Stimulated activated naive CD8-positive, alpha-beta T cell treated with anti-CD3 and anti-CD28 coated beads, Interleukin-15, Interleukin-2, amounts not matched to agents 100 ng/mL and 50 ng/mL, for 24 hours (primary cell): ENCODE measurements at regions not wholly inside any gene's neighbourhood (a gene's known extent, or its start where the extent isn't known, plus 50 kb on each side); places are given as distances from the start of the nearest gene placed in this dataset.
"Not testable (repeated sequence)": the region's sequence is repeated elsewhere in the genome, so short reads cannot be mapped to it uniquely, and the experiment has no call there.

Experiments used
- H3K27ac Mint-ChIP-seq: one replicate; pipeline ENCODE4 v1.8.0; 2021; ENCODE audit warnings: mild to moderate bottlenecking, mixed read lengths
- H3K27me3 Mint-ChIP-seq: one replicate; pipeline ENCODE4 v1.8.0; 2021; ENCODE audit warnings: mixed read lengths
- H3K36me3 Mint-ChIP-seq: one replicate; pipeline ENCODE4 v1.8.0; 2021; ENCODE audit warnings: low read depth, mixed read lengths
- H3K4me1 Mint-ChIP-seq: one replicate; pipeline ENCODE4 v1.8.0; 2021; ENCODE audit warnings: low read depth, mixed read lengths
- H3K4me3 Mint-ChIP-seq: one replicate; pipeline ENCODE4 v1.8.0; 2021; ENCODE audit warnings: mild to moderate bottlenecking, mixed read lengths
- H3K9me3 Mint-ChIP-seq: one replicate; pipeline ENCODE4 v1.8.0; 2021; ENCODE audit warnings: mixed read lengths

GRCh38 chr2:215638687-215639086 is 202.8 kb upstream of the FN1 start:
- Mint-ChIP-seq H3K27me3 (no peaks in the 10 kb centered on the region), H3K9me3 (peaks cover 20% of the 10 kb centered on the region), H3K4me3 (no peak overlapping the region), H3K36me3 (peaks cover 5% of the 10 kb centered on the region), H3K4me1 (no peaks in the 10 kb centered on the region), H3K27ac (no peak overlapping the region)

- Mint-ChIP-seq H3K4me1 (no peaks in the 10 kb centered on the region), H3K36me3 (peaks cover 5% of the 10 kb centered on the region), H3K9me3 (peaks cover 25% of the 10 kb centered on the region), H3K27ac (no peak overlapping the region), H3K27me3 (no peaks in the 10 kb centered on the region), H3K4me3 (no peak overlapping the region)
These were observed 201.8 kb upstream of the FN1 start for GRCh38 chr2:215637651-215638050.

DNA sequence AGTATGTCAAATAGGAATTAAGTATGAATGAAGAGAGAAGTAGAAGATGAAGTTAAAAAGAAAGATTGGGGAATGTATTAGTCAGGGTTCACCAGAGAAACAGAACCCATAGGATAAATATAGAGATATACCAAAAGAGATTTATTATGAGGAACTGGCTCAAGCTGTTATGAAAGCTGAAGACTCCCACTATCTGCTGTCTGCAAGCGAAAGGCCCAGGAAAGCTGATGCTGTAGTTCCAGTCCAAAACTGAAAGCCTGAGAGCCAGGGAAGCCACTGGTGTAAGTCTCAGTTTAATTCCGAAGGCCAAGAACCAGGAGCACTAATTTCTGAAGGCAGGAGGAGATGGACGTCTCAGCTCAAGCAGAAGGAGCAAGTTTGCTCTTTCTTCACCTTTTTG is 200.9 kb upstream of the FN1 start:
- H3K36me3 Mint-ChIP-seq = peaks cover 5% of the 10 kb centered on the region
- no peak overlapping the region for H3K4me3 Mint-ChIP-seq
- H3K4me1 Mint-ChIP-seq = no peaks in the 10 kb centered on the region
- H3K27ac Mint-ChIP-seq = no peak overlapping the region
- no peaks in the 10 kb centered on the region for H3K27me3 Mint-ChIP-seq
- peaks cover 25% of the 10 kb centered on the region for H3K9me3 Mint-ChIP-seq

DNA sequence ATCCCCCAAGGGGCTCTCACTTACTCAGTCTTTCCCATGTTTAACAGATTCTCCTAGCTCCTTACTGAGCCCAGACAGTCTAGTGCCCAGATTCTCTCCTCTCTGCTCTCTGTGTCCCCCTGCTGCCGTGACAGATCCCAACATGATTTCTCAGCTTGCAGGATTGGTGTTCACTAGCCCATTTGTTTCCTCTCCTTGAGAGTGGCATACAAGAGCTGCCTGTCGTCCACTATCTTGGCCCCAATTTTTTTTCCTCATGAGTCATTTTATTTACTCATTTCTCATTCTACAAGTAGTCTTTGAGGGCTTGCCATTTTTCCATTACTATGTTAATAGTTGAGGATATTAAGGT is 199.9 kb upstream of the FN1 start:
- peaks cover 32% of the 10 kb centered on the region for H3K9me3 Mint-ChIP-seq
- no peaks in the 10 kb centered on the region for H3K4me1 Mint-ChIP-seq
- no peak overlapping the region for H3K4me3 Mint-ChIP-seq
- H3K27me3 Mint-ChIP-seq = no peaks in the 10 kb centered on the region
- no peak overlapping the region for H3K27ac Mint-ChIP-seq
- H3K36me3 Mint-ChIP-seq = peaks cover 5% of the 10 kb centered on the region

DNA sequence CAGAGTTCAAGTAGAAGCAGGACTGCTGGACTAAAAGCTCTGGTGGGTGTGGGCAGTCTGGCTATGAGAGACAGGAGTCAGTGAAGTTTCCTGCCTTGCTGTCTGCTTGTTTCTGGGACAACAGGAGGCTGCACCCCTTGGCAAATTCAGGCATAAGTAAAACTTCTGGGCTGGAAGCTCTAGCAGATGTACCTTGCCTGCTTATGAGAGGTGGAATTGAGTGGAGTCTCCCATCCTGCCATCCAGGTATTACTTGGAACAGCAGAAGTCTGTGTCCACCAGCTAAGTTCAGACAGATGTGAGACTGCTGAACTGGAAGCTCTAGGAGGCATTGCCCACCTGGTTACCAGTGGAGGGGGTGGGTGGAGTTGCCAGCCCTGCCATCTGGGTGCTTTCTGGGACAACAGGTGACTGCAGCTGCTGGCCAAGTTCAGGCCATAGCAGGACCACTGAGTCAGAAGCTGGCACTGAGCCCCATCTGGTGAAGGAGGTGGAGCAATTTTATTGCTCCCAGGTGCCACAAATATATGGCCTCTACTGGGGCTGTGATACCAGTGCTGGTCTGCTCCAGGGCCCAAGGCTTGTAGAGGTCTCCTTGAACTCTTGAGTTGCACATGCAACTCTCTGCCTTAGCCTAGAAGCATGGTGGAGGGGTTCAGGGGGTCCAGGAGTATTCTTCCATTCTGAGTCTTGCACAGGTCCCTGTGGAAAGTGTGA is 199.4 kb upstream of the FN1 start:
- no peak overlapping the region for H3K4me3 Mint-ChIP-seq
- H3K27ac Mint-ChIP-seq = no peak overlapping the region
- H3K36me3 Mint-ChIP-seq = peaks cover 5% of the 10 kb centered on the region
- no peaks in the 10 kb centered on the region for H3K27me3 Mint-ChIP-seq
- peaks cover 38% of the 10 kb centered on the region for H3K9me3 Mint-ChIP-seq
- H3K4me1 Mint-ChIP-seq = no peaks in the 10 kb centered on the region

DNA sequence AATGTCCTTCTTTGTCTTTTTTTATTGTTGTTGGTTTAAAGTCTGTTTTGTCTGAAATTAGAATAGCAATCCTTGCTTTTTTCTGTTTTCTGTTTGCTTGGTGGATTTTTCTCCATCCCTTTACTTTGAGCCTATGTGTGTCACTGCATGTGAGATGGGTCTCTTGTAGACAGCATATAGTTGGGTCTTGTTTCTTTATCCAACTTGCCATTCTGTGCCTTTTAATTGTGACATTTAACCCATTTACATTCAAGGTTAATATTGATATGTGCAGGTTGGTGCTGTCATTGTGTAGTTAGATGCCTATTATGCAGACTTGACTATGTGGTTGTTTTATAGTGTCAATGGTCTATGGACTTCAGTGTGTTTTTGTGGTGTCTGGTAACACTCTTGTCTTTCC is 197.5 kb upstream of the FN1 start:
- Mint-ChIP-seq H3K36me3 (peaks cover 5% of the 10 kb centered on the region), H3K4me3 (no peak overlapping the region), H3K27ac (no peak overlapping the region), H3K9me3 (peaks cover 35% of the 10 kb centered on the region), H3K27me3 (no peaks in the 10 kb centered on the region), H3K4me1 (no peaks in the 10 kb centered on the region)

DNA sequence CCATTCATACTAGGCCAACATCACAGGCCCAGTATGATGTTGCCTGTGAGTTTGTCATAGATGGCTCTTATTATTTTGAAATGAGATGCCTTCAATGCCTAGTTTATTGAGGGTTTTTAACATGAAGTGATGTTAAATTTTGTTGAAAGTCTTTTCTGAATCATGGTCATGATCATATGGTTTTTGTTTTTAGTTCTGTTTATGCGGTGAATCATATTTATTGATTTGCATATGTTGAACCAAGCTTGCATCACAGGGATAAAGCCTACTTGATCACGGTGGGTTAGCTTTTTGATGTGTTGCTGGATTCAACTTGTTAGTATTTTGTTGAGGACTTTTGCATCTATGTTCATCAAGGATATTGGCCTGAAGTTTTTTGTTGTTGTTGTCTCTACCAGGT is 195.8 kb upstream of the FN1 start:
- Mint-ChIP-seq H3K27ac (no peak overlapping the region), H3K9me3 (peaks cover 34% of the 10 kb centered on the region), H3K4me3 (no peak overlapping the region), H3K4me1 (no peaks in the 10 kb centered on the region), H3K36me3 (peaks cover 5% of the 10 kb centered on the region), H3K27me3 (no peaks in the 10 kb centered on the region)

GRCh38 chr2:215630796-215631195 is 194.9 kb upstream of the FN1 start:
- H3K9me3 Mint-ChIP-seq = peaks cover 31% of the 10 kb centered on the region
- H3K27ac Mint-ChIP-seq, H3K36me3 Mint-ChIP-seq, H3K4me1 Mint-ChIP-seq, H3K4me3 Mint-ChIP-seq, H3K27me3 Mint-ChIP-seq: not testable (repeated sequence)

- Mint-ChIP-seq H3K36me3 (no peaks in the 10 kb centered on the region), H3K27me3 (no peaks in the 10 kb centered on the region), H3K4me3 (no peak overlapping the region), H3K9me3 (peaks cover 14% of the 10 kb centered on the region), H3K4me1 (no peaks in the 10 kb centered on the region), H3K27ac (no peak overlapping the region)
These were observed 191.9 kb upstream of the FN1 start for GRCh38 chr2:215627771-215628170.

DNA sequence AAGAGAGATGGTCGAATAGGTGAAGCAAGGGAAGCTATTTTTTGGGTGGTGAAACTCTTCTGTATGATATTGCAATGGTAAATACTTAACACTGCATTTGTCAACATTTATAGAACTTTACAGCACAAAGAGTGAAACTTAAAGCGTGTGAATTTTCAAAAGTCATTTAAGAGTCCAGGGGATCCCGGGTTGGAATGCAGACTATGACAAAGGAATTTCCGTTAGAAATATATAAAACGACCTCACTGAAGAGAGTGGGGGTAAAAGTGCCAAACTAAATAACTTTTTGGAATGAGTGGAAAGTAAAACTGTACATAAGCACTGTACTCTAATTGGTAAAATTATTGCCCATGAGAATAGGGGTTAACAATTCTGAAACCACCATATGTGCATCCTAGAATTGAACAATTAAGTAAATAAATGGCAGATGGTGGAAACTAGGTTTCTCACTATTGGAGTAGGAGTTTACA is 191.0 kb upstream of the FN1 start:
- H3K4me1 Mint-ChIP-seq = no peaks in the 10 kb centered on the region
- no peaks in the 10 kb centered on the region for H3K27me3 Mint-ChIP-seq
- peaks cover 14% of the 10 kb centered on the region for H3K9me3 Mint-ChIP-seq
- no peak overlapping the region for H3K4me3 Mint-ChIP-seq
- no peaks in the 10 kb centered on the region for H3K36me3 Mint-ChIP-seq
- no peak overlapping the region for H3K27ac Mint-ChIP-seq

- Mint-ChIP-seq H3K27me3 (peaks cover under 1% of the 10 kb centered on the region), H3K9me3 (peaks cover 9% of the 10 kb centered on the region), H3K4me1 (no peaks in the 10 kb centered on the region), H3K27ac (no peak overlapping the region), H3K4me3 (no peak overlapping the region), H3K36me3 (no peaks in the 10 kb centered on the region)
These were observed 190.2 kb upstream of the FN1 start for GRCh38 chr2:215626063-215626462.

- Mint-ChIP-seq H3K36me3 (no peaks in the 10 kb centered on the region), H3K4me3 (no peak overlapping the region), H3K27ac (no peak overlapping the region), H3K27me3 (peaks cover 8% of the 10 kb centered on the region), H3K4me1 (no peaks in the 10 kb centered on the region), H3K9me3 (peaks cover 2% of the 10 kb centered on the region)
These were observed 189.3 kb upstream of the FN1 start for GRCh38 chr2:215625207-215625606.

DNA sequence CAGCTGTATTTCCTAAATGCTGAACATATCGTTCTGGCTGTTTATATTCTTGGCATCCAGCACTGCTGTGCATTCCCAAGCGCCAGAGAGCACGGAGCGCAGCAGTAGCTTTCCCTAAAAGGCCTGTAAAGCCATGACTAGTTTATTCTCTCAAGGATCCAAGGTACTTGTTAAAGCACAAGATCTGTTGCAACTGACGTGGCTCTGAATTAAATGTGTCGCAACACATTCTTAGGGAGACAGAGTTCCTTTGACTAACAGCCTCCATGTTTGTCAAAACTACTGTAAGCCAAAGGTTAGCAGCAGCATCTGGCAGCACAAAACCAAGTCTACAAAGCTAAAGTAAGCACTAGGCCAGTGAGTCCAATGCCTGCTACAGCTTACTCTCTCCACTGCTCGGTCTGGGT is 188.6 kb upstream of the FN1 start:
- peaks cover 15% of the 10 kb centered on the region for H3K27me3 Mint-ChIP-seq
- no peak overlapping the region for H3K4me3 Mint-ChIP-seq
- peaks cover 4% of the 10 kb centered on the region for H3K4me1 Mint-ChIP-seq
- H3K9me3 Mint-ChIP-seq = no peaks in the 10 kb centered on the region
- no peak overlapping the region for H3K27ac Mint-ChIP-seq
- no peaks in the 10 kb centered on the region for H3K36me3 Mint-ChIP-seq

- peaks cover 4% of the 10 kb centered on the region for H3K4me1 Mint-ChIP-seq
- H3K27me3 Mint-ChIP-seq = peaks cover 26% of the 10 kb centered on the region
- H3K4me3 Mint-ChIP-seq = no peak overlapping the region
- H3K27ac Mint-ChIP-seq = no peak overlapping the region
- H3K36me3 Mint-ChIP-seq = no peaks in the 10 kb centered on the region
- H3K9me3 Mint-ChIP-seq = no peaks in the 10 kb centered on the region
These were observed 187.0 kb upstream of the FN1 start for GRCh38 chr2:215622837-215623236.

DNA sequence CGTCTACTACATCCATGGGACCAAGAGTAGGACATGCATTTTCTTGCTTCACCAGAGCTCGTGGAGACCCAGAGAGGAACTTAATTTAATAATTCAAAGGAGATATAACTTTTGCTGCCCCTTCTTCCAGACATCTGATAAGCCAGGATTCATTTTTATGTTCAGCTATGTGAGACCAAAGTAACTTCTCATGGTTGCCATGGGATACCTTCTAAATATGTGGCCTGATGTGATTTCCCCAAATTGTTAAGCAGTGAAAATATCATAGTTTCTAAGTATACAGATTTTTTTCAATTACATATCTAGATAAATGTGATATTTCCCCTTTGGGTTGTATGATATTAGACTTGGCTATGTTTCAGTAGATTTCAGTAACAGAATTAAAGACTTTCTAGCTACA is 185.5 kb upstream of the FN1 start:
- no peak overlapping the region for H3K27ac Mint-ChIP-seq
- peaks cover 4% of the 10 kb centered on the region for H3K4me1 Mint-ChIP-seq
- H3K4me3 Mint-ChIP-seq = no peak overlapping the region
- peaks cover 26% of the 10 kb centered on the region for H3K27me3 Mint-ChIP-seq
- peaks cover 3% of the 10 kb centered on the region for H3K9me3 Mint-ChIP-seq
- H3K36me3 Mint-ChIP-seq = no peaks in the 10 kb centered on the region

- Mint-ChIP-seq H3K4me1 (peaks cover 4% of the 10 kb centered on the region), H3K27ac (no peak overlapping the region), H3K9me3 (peaks cover 3% of the 10 kb centered on the region), H3K4me3 (no peak overlapping the region), H3K27me3 (peaks cover 26% of the 10 kb centered on the region), H3K36me3 (no peaks in the 10 kb centered on the region)
These were observed 184.7 kb upstream of the FN1 start for GRCh38 chr2:215620528-215620927.
